K562 (cell line): ENCODE measurements at regions not wholly inside any gene's neighbourhood (a gene's known extent, or its start where the extent isn't known, plus 50 kb on each side); places are given as distances from the start of the nearest gene placed in this dataset.

ENCODE experiments used
- CREBBP ChIP-seq: IDR thresholded peaks from one replicate; pipeline ENCODE4 v1.6.1; 2012; ENCODE audit warnings: low read depth, mild to moderate bottlenecking, control low read depth, inconsistent platforms, low read length
- ESRRB ChIP-seq: fragments of 250-450 bp; sonication (Bioruptor Pico); IDR thresholded peaks from 2 replicates; pipeline ENCODE4 v1.5.0; 2020; ENCODE audit warnings: mild to moderate bottlenecking, moderate library complexity, borderline replicate concordance
- GATAD2B ChIP-seq: fragments of 450-650 bp; IDR thresholded peaks from 2 replicates; pipeline ENCODE4 v1.6.1; 2017; ENCODE audit warnings: mild to moderate bottlenecking, borderline replicate concordance
- GTF2B ChIP-seq: IDR thresholded peaks from 2 replicates; pipeline ENCODE4 v1.6.1; 2011; ENCODE audit not compliant: insufficient read length; ENCODE audit errors: extremely low read depth
- NR2C2 ChIP-seq, 2 experiments: fragments of 200-800 bp in 1 of 2; sonication (Bioruptor generic) in 1 of 2; sonication (generic) in 1 of 2; formaldehyde crosslinking in 1 of 2; IDR thresholded peaks; 2 replicates each; pipeline versions ENCODE4 v1.6.1 to v1.8.0; 2016 to 2022; ENCODE audit warnings: mild to moderate bottlenecking in 1 of 2, missing compliant biosample characterization in 1 of 2, missing genetic modification characterization in 1 of 2, missing genetic modification reagents in 1 of 2
- PURB ChIP-seq: sonication (generic); formaldehyde crosslinking; IDR thresholded peaks from 2 replicates; pipeline ENCODE4 v1.9.0; 2021; ENCODE audit warnings: low read depth, mild to moderate bottlenecking, missing genetic modification reagents
- TCF15 ChIP-seq: fragments of 250-450 bp; sonication (Bioruptor Pico); IDR thresholded peaks from 2 replicates; pipeline ENCODE4 v1.8.0; 2022; ENCODE audit warnings: moderate library complexity, mild to moderate bottlenecking, inconsistent platforms
- ZBTB2 ChIP-seq: fragments of 450-650 bp; IDR thresholded peaks from 2 replicates; pipeline ENCODE4 v1.6.1; 2016; ENCODE audit warnings: antibody characterized with exemption
- ZNF277 ChIP-seq: fragments of 250-450 bp; sonication (Bioruptor Pico); IDR thresholded peaks from 2 replicates; pipeline ENCODE4 v1.8.0; 2022; ENCODE audit warnings: inconsistent platforms, mild to moderate bottlenecking, moderate library complexity, borderline replicate concordance

- no peak for TF ChIP-seq ZBTB2
- TF ChIP-seq ESRRB (CRISPR knock-in tag), result no peak
- no peak for TF ChIP-seq GTF2B
- TF ChIP-seq ZNF277, result no peak
- no peak for TF ChIP-seq NR2C2 (CRISPR knock-in tag; IDR thresholded peaks at IDR 0.05)
- TF ChIP-seq NR2C2 (tag; IDR thresholded peaks at IDR 0.05), result no peak
- no peak for TF ChIP-seq PURB (CRISPR knock-in tag)
- TF ChIP-seq GATAD2B, result no peak
- no peak for TF ChIP-seq TCF15 (CRISPR knock-in tag)
- no peak for TF ChIP-seq CREBBP
- TF ChIP-seq, all 486 proteins: peak for 0
Observed at GRCh38 chr20:10924644-10925201, 250.9 kb upstream of the JAG1 start (continued).
